Posterior vena cava (tissue), 2 donors: ENCODE measurements at regions not wholly inside any gene's neighbourhood (a gene's known extent, or its start where the extent isn't known, plus 50 kb on each side); places are given as distances from the start of the nearest gene placed in this dataset.
A peak's percentile ranks its signal among the peaks of the same experiment; 100 is the strongest.
"Not testable (repeated sequence)": the region's sequence is repeated elsewhere in the genome, so short reads cannot be mapped to it uniquely, and the experiment has no call there.

Source experiments
- DNase-seq: peaks from one replicate; pipeline ENCODE4 v3.0.0-alpha.2; 2020; ENCODE audit warnings: low spot score
- intact Hi-C, 2 donors: fragments of 100-400 bp; cut with DNase I; formaldehyde crosslinking; loops; one replicate each; pipeline versions ENCODE4 v1.14.1 to v1.14.2; 2022 to 2023
- donor health status: DM: yes; HTN: yes; CAD: no.
- donor health status: DM: yes; HTN: yes; CAD: no.

DNA sequence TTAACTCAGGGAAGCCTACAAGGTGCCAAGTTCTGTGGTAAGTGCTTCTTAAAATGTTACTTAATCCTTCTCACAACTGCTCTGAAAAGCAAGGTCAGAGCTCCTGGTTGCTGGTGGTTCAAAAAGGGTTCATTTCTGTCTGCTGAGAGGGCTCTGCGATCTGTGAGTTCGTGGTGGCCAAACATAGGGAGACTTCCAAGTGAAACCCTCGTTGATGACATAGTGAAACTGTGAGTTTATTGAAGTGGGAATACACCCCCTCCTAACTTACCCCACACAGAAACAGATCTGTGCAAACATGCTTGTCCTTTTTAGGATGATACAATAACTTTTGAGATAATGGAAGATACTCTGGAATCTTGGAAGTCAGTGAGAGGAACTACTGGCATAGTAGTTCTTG lies 164.8 kb upstream of the PGRMC2 start:
- intact Hi-C loops = loop anchor here (10.0 kb wide), 3 partner anchors 72 to 362 kb away; no protein-coding TSS in a partner anchor
- no peak for DNase-seq

- intact Hi-C loops = loop anchor here (1.0 to 10.0 kb wide), 4 partner anchors 73 to 410 kb away; no protein-coding TSS in a partner anchor
Measured at GRCh38 chr4:128451270-128451905, 163.8 kb upstream of the PGRMC2 start.

DNA sequence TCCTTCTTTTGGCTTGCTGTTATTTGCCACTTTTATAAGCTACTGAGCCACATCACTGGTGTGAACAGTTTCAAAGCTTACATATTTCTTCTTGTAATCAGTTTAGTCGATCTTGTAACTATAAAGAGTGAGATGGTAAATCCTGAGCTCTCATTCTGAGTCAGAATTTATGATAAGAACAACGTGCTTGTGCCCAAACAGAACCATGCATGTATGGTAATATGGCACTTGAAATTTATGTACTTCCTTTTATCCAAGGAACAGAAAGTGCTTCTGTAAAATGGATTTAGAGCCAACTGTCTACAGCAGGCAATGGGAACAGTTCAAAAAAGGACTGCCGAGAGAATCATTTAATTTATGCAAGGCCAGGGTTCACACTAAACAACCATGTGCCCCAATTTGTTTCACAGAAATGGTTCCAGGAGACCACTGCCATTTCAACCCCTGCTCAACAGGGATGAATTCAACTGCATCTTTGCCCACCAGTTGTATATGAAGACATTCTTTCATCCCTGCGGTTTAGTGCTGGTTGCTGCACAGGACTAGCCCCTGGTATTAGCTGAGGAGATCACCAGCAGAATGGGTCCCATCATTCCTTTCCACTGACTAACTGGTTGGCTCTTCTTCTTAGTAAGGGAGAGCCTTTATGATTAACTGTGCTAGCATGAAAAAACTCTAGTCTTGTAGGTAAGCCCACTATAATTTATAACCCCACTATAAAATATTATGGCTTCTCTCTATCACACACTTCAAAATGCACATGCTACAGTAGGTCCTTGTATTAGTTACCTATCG lies 162.9 kb upstream of the PGRMC2 start:
- intact Hi-C loops = loop anchor here (1.0 to 10.0 kb wide), 4 partner anchors 74 to 411 kb away; no protein-coding TSS in a partner anchor
- no peak for DNase-seq

More at GRCh38 chr4:128451270-128451905, 163.8 kb upstream of the PGRMC2 start:
- no peak for DNase-seq

DNA sequence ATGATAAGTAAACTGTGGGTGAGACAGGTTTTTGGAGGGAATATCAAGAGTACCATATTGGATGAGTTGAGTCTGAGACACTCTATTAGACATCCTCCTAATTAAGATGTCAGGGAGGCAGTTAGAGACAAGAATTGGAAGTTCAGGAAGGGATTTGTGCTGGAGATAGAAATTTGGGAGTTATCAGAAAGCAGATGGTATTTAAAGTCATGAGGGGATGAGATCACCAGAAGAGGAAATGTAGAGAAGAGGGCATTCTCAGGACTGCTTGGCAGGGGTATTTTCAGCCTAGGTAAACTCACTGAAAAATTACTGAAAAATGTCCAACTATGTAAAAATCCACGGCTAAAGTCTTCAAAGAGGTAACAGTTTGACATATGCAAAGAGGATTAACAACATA lies 161.6 kb upstream of the PGRMC2 start:
- intact Hi-C loops = no loop called here
- no peak for DNase-seq

DNA sequence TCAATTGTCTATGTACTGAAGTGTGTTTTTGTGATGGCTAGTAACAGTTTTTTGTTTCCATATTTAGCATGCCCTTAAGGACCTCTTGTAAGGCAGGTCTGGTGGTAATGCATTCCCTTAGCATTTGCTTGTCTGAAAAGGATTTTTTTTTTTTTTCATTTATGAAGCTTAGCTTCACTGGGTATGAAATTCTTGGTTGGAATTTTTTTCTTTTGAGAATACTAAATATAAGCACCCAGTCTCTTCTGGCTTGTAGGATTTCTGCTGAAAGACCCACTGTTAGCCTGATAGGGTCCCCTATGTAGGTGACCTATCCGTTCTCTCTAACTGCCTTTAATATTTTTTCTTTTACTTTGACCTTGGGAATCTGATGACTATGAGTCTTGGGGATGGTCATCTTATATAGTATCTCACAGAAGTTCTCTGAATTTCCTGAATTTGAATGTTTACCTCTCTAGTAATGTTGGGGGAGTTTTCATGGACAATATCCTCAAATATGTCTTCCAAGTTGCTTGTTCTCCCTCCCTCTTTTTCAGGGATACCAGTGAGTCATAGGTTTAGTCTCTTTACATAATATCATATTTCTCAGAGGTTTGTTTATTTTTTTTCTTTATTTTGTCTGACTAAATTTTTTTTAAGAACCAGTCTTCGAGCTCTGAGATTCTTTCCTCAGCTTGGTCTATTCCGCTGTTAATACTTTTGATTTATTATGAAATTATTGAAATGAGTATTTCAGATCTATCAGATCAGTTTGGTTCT lies 157.1 kb upstream of the PGRMC2 start:
- no peak for DNase-seq
- intact Hi-C loops = no loop called here

- DNase-seq = no peak
- intact Hi-C loops = no loop called here
Measured at GRCh38 chr4:128440923-128441322, 153.3 kb upstream of the PGRMC2 start.

GRCh38 chr4:128437023-128437422 lies 149.4 kb upstream of the PGRMC2 start:
- DNase-seq, intact Hi-C loops: not testable (repeated sequence)

DNA sequence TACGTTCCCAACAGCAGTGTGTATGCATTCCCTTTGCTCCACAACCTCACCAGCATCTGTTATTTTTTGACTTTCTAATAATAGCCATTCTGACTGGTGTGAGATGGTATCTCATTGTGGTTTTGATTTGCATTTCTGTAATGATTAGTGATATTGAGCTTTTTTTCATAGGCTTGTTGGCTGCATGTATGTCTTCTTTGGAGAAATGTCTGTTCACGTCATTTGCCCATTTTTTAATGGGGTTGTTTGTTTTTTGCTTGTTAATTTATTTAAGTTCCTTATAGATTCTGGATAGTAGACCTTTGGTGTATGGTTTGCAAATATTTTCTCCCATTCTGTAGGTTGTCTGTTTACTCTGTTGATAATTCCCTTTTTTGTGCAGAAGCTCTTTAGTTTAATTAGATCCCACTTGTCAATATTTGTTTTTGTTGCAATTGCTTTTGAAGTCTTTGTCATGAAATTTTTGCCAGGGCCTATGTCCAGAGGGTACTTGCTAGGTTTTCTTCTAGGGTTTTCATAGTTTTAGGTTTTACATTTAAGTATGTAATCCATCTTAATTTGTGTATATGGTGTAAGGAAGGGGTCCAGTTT lies 141.5 kb upstream of the PGRMC2 start:
- intact Hi-C loops, DNase-seq: not testable (repeated sequence)

- DNase-seq = no peak
- intact Hi-C loops = no loop called here
Measured at GRCh38 chr4:128428397-128428796, 140.8 kb upstream of the PGRMC2 start.

GRCh38 chr4:128427832-128428366 lies 140.3 kb upstream of the PGRMC2 start:
- DNase-seq = no peak
- intact Hi-C loops = no loop called here

DNA sequence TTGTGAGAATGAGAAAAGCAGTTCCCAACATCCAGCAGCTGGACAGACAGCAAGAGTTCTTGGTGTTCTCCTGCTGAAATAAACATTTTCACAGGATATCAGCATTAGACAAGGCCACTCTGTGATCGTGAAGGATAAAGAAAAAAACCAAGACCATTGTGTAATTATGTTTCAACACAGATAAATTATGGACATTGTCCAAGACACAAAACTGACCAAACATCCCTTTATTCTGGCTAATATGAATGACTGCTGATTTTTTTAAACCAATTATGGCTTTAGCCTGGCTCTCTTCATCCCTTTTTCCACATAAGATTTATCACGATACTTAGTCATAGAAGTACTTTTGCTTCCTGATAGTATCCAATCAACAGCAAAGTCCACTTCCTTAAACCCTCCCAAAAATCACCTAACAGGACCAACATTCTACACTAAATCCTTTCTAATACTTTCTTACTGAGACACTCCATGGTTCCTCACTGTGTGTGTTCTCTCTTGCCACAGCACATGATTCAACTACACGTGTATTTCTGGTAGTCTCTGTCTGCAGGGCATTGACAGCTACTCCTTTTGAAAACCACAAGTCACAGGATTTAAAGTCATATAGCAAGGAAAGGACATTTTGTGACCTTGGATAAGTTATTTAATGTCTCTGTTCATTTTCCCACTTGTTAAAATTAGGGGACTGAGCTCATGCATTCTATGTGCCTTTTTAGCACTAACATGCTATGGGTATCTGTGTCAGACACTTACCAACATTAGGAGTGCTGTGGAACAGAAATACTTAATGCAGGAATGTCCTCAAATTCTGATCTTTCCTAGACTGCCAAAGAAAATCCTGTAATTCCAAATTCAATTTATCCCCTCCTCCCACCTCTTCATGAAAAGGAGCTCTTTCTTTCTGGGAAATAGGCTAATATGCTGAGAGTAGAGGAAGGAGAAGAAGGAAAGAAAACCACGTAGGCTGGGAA lies 137.2 kb upstream of the PGRMC2 start:
- DNase-seq = no peak
- intact Hi-C loops = no loop called here

DNA sequence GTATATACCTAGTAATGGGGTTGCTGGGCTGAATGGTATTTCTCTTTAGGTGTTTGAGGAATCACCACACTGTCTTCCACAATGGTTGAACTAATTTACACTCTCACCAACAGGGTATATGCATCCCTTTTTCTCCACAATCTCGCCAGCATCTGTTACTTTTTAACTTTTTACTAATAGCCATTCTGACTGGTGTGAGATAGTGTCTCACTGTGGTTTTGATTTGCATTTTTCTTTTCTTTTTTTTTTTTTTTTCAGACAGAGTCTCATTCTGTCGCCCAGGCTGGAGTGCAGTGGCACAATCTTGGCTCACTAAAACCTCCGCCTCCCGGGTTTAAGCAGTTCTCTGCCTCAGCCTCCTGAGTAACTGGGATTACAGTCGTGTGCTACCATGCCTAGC lies 134.7 kb upstream of the PGRMC2 start:
- intact Hi-C loops, DNase-seq: not testable (repeated sequence)

DNA sequence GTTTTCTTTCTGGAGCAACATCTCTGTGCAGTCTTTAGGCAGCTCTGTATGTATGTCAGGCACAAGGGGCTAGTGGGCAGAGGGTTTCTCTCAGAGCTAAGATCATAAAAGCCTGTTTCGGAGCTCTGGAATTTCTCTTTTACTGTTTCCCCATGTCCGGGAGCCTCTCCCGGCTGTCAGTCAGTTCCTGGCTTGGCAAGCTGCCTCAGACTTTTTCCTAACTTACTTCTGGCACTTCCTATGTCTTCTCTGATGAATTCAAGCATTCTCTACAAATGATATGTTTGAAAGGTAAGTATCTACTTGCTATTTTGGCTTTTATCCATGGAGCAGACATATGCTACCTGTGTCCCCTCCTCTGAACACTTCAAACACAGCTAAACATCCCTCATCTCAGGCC lies 129.3 kb upstream of the PGRMC2 start:
- intact Hi-C loops = no loop called here
- no peak for DNase-seq

DNA sequence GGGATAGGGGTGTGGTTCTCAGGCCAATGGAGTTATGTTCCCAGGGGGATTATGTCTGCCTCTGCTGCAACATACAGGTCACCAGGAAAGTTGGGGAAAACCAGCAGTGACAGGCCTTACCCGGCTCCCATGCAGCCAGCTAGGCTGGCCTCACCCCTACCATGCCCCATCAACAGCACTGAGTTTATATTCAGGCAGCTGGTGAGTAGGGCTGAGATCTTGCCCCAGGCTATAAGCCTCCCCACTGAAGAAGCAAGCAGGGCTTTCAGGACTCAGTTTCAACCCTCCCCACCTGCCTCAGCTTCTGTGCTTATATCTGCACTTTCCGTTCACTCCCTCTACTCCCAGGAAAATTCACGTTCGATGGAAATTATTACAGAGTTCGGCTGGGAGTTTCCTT lies 122.4 kb upstream of the PGRMC2 start:
- intact Hi-C loops = no loop called here

DNA sequence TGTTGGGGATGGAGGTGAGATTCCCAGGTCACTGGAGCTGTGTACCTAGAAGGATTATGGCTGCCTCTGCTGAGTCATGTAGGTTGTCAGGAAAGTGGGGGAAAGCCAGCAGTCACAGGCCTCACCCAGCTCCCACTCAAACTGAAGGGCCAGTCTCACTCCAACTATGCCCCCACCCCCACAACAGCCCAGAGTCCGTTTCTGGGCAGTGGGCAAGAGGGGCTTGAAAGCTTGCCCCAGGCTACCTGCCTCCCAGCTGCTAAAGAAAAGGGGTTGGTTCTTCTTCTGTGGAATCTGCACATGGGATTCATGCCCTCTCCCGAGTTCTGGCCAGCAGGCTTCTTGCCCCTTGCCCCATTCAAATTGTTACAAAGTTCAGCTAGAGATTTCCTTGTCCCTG lies 116.0 kb upstream of the PGRMC2 start:
- peak; percentile 50 for DNase-seq
- intact Hi-C loops = no loop called here

More for the DNA sequence above, 122.4 kb upstream of the PGRMC2 start:
- DNase-seq = no peak

GRCh38 chr4:128394778-128395177 lies 107.2 kb upstream of the PGRMC2 start:
- no peak for DNase-seq

DNA sequence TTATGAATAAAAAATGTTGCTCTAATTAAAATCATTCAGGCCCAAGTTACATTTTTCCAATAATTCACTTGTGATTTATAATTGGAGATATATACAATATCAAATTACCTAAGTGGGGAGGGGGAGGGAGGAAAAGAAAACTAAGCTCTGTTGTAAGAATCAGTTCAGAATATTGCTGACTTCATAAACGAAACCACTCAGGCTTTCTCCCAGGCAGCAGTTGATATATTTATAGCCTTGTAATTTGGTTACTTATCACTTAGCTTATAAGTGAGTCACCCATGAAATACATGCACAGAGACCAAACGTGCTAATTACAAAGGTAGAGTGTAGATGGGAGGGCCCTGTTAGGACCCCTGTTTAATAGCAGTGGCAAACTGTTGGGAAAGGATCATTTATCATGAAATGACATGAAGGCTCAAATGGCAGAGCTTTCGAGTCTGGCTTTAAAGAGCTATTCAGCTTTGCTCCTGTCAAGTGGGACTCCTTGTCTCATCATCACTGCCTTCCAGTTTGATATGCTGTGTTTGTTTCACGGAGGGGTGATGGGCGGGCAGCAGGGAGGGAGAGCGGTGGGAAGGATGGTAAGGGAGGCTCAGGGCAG lies 105.6 kb upstream of the PGRMC2 start:
- no peak for DNase-seq
- intact Hi-C loops = no loop called here

More at GRCh38 chr4:128394778-128395177, 107.2 kb upstream of the PGRMC2 start:
- intact Hi-C loops = no loop called here

- intact Hi-C loops = no loop called here
- DNase-seq = no peak
Measured at GRCh38 chr4:128390475-128390996, 102.9 kb upstream of the PGRMC2 start.
